ENCODE measurements at regions not wholly inside any gene's neighbourhood (a gene's known extent, or its start where the extent isn't known, plus 50 kb on each side); places are given as distances from the start of the nearest gene placed in this dataset.

GRCh38 chr5:98069876-98070512 is 703.5 kb upstream of the RGMB start:
- TF ChIP-seq RARB (CRISPR knock-in tag; IDR thresholded peaks at IDR 0.05): no peak
- TF ChIP-seq PATZ1 (CRISPR knock-in tag; IDR thresholded peaks at IDR 0.05; ENCODE audit: borderline replicate concordance): no peak
- TF ChIP-seq BACH2 (CRISPR knock-in tag; IDR thresholded peaks at IDR 0.05; ENCODE audit: borderline replicate concordance): no peak
- TF ChIP-seq ESRRG (CRISPR knock-in tag; IDR thresholded peaks at IDR 0.05): no peak
- TF ChIP-seq ZFP3 (CRISPR knock-in tag; IDR thresholded peaks at IDR 0.05): no peak
